Activated T-cell treated with anti-CD3 and anti-CD28 coated beads, Interleukin-2, amount 50 U/mL, for 72 hours (primary cell): ENCODE measurements at regions not wholly inside any gene's neighbourhood (a gene's known extent, or its start where the extent isn't known, plus 50 kb on each side); places are given as distances from the start of the nearest gene placed in this dataset.

ENCODE experiments used
- ATAC-seq, 2 donors: fragments of 150-1000 bp; cut with Tn5 transposase; replicated peaks in 1 of 2; 2 replicates each; pipeline ENCODE4 v1.10.0; 2021; ENCODE audit warnings: moderate library complexity in 2 of 2, mild to moderate bottlenecking in 1 of 2
- DNase-seq, 2 donors: peaks; one replicate each; pipeline ENCODE4 v3.0.0; 2021 to 2022; ENCODE audit warnings: mixed read lengths in 1 of 2
- H3K27ac Mint-ChIP-seq: one replicate; pipeline ENCODE4 v1.8.0; 2022; ENCODE audit warnings: mild to moderate bottlenecking, moderate library complexity, mixed read lengths
- H3K27me3 Mint-ChIP-seq: one replicate; pipeline ENCODE4 v1.8.0; 2022; ENCODE audit warnings: low read depth, mixed read lengths
- H3K36me3 Mint-ChIP-seq, 2 donors: one replicate each; pipeline ENCODE4 v1.8.0; 2022; ENCODE audit warnings: mixed read lengths in 2 of 2, mild to moderate bottlenecking in 1 of 2; ENCODE audit not compliant: insufficient read depth in 2 of 2
- H3K4me1 Mint-ChIP-seq: one replicate; pipeline ENCODE4 v1.8.0; 2022; ENCODE audit warnings: low read depth, mixed read lengths
- H3K4me3 Mint-ChIP-seq, 2 donors: one replicate each; pipeline ENCODE4 v1.8.0; 2022; ENCODE audit warnings: mild to moderate bottlenecking in 2 of 2, mixed read lengths in 2 of 2, moderate library complexity in 2 of 2
- H3K9me3 Mint-ChIP-seq, 2 donors: one replicate each; pipeline ENCODE4 v1.8.0; 2022; ENCODE audit warnings: mixed read lengths in 2 of 2

GRCh38 chr5:27548484-27548883 lies 510.1 kb upstream of the CDH9 start:
- peaks cover 0 to 1% of the 10 kb centered on the region in 2 donors for H3K36me3 Mint-ChIP-seq
- peaks cover 3 to 23% of the 10 kb centered on the region in 2 donors for H3K9me3 Mint-ChIP-seq
- ATAC-seq (no peak), DNase-seq (no peak)
- H3K4me3 Mint-ChIP-seq, result no peak overlapping the region
- no peak overlapping the region for H3K27ac Mint-ChIP-seq
- H3K27me3 Mint-ChIP-seq, result no peaks in the 10 kb centered on the region
- no peaks in the 10 kb centered on the region for H3K4me1 Mint-ChIP-seq

GRCh38 chr5:27535031-27535557 lies 496.7 kb upstream of the CDH9 start:
- Mint-ChIP-seq H3K9me3 (peaks cover 6 to 8% of the 10 kb centered on the region in 2 donors), H3K27ac (no peak overlapping the region), H3K4me1 (no peaks in the 10 kb centered on the region), H3K36me3 (peaks cover 0 to 2% of the 10 kb centered on the region in 2 donors), H3K27me3 (no peaks in the 10 kb centered on the region), H3K4me3 (no peak overlapping the region)
- ATAC-seq (no peak), DNase-seq (no peak)

GRCh38 chr5:27532305-27532704 lies 493.9 kb upstream of the CDH9 start:
- H3K4me1 Mint-ChIP-seq, result no peaks in the 10 kb centered on the region
- H3K27ac Mint-ChIP-seq, result no peak overlapping the region
- H3K36me3 Mint-ChIP-seq, result peaks cover 0 to 2% of the 10 kb centered on the region in 2 donors
- ATAC-seq, result no peak
- DNase-seq, result no peak
- peaks cover 6 to 9% of the 10 kb centered on the region in 2 donors for H3K9me3 Mint-ChIP-seq
- no peak overlapping the region for H3K4me3 Mint-ChIP-seq
- no peaks in the 10 kb centered on the region for H3K27me3 Mint-ChIP-seq

- ATAC-seq (no peak), DNase-seq (no peak)
- Mint-ChIP-seq H3K36me3 (peaks cover 0 to 2% of the 10 kb centered on the region in 2 donors), H3K9me3 (peaks cover 7 to 9% of the 10 kb centered on the region in 2 donors), H3K27ac (no peak overlapping the region), H3K4me3 (no peak overlapping the region), H3K4me1 (no peaks in the 10 kb centered on the region), H3K27me3 (no peaks in the 10 kb centered on the region)
Measured at GRCh38 chr5:27524515-27524914, 486.1 kb upstream of the CDH9 start.

- no peaks in the 10 kb centered on the region for H3K27me3 Mint-ChIP-seq
- DNase-seq (no peak), ATAC-seq (no peak)
- H3K36me3 Mint-ChIP-seq, result peaks cover 0 to 2% of the 10 kb centered on the region in 2 donors
- H3K4me1 Mint-ChIP-seq, result no peaks in the 10 kb centered on the region
- no peak overlapping the region for H3K4me3 Mint-ChIP-seq
- H3K9me3 Mint-ChIP-seq, result peaks cover 9 to 13% of the 10 kb centered on the region in 2 donors
- H3K27ac Mint-ChIP-seq, result no peak overlapping the region
Measured at GRCh38 chr5:27523629-27524028, 485.2 kb upstream of the CDH9 start.

- peaks cover 4 to 8% of the 10 kb centered on the region in 2 donors for H3K9me3 Mint-ChIP-seq
- H3K27ac Mint-ChIP-seq, result no peak overlapping the region
- no peak for ATAC-seq
- no peaks in the 10 kb centered on the region for H3K27me3 Mint-ChIP-seq
- H3K36me3 Mint-ChIP-seq, result no peaks in the 10 kb centered on the region
- no peak overlapping the region for H3K4me3 Mint-ChIP-seq
- no peak for DNase-seq
- no peaks in the 10 kb centered on the region for H3K4me1 Mint-ChIP-seq
Measured at GRCh38 chr5:27516437-27516836, 478.1 kb upstream of the CDH9 start.

GRCh38 chr5:27511061-27511460 lies 472.7 kb upstream of the CDH9 start:
- no peak overlapping the region for H3K27ac Mint-ChIP-seq
- no peaks in the 10 kb centered on the region for H3K4me1 Mint-ChIP-seq
- H3K4me3 Mint-ChIP-seq, result no peak overlapping the region
- no peak for DNase-seq
- ATAC-seq, result no peak
- peaks cover 4 to 8% of the 10 kb centered on the region in 2 donors for H3K9me3 Mint-ChIP-seq
- H3K36me3 Mint-ChIP-seq, result no peaks in the 10 kb centered on the region
- no peaks in the 10 kb centered on the region for H3K27me3 Mint-ChIP-seq

- Mint-ChIP-seq H3K9me3 (peaks cover 5 to 12% of the 10 kb centered on the region in 2 donors), H3K4me1 (no peaks in the 10 kb centered on the region), H3K4me3 (no peak overlapping the region), H3K27ac (no peak overlapping the region), H3K36me3 (peaks cover 0 to 3% of the 10 kb centered on the region in 2 donors), H3K27me3 (no peaks in the 10 kb centered on the region)
- DNase-seq, result no peak
- no peak for ATAC-seq
Measured at GRCh38 chr5:27503813-27504212, 465.4 kb upstream of the CDH9 start.

- Mint-ChIP-seq H3K27ac (no peak overlapping the region), H3K4me3 (no peak overlapping the region), H3K36me3 (peaks cover 0 to 3% of the 10 kb centered on the region in 2 donors), H3K4me1 (no peaks in the 10 kb centered on the region), H3K27me3 (no peaks in the 10 kb centered on the region), H3K9me3 (peaks cover 5 to 12% of the 10 kb centered on the region in 2 donors)
- no peak for ATAC-seq
- no peak for DNase-seq
Measured at GRCh38 chr5:27502236-27502635, 463.9 kb upstream of the CDH9 start.

- H3K27me3 Mint-ChIP-seq, result no peaks in the 10 kb centered on the region
- no peak overlapping the region for H3K27ac Mint-ChIP-seq
- H3K4me3 Mint-ChIP-seq, result no peak overlapping the region
- H3K36me3 Mint-ChIP-seq, result peaks cover 1 to 2% of the 10 kb centered on the region in 2 donors
- H3K9me3 Mint-ChIP-seq, result peaks cover 7% of the 10 kb centered on the region in 2 donors
- ATAC-seq, result no peak
- H3K4me1 Mint-ChIP-seq, result no peaks in the 10 kb centered on the region
- DNase-seq, result no peak
Measured at GRCh38 chr5:27497491-27497890, 459.1 kb upstream of the CDH9 start.

GRCh38 chr5:27494887-27495286 lies 456.5 kb upstream of the CDH9 start:
- Mint-ChIP-seq H3K9me3 (peaks cover 7 to 10% of the 10 kb centered on the region in 2 donors), H3K4me3 (no peak overlapping the region), H3K36me3 (peaks cover 1 to 2% of the 10 kb centered on the region in 2 donors), H3K27me3 (no peaks in the 10 kb centered on the region), H3K27ac (no peak overlapping the region), H3K4me1 (no peaks in the 10 kb centered on the region)
- ATAC-seq (no peak), DNase-seq (no peak)

GRCh38 chr5:27491746-27492439 lies 453.5 kb upstream of the CDH9 start:
- no peak overlapping the region for H3K4me3 Mint-ChIP-seq
- peaks cover 9 to 11% of the 10 kb centered on the region in 2 donors for H3K9me3 Mint-ChIP-seq
- no peak overlapping the region for H3K27ac Mint-ChIP-seq
- no peaks in the 10 kb centered on the region for H3K27me3 Mint-ChIP-seq
- ATAC-seq (no peak), DNase-seq (no peak)
- H3K4me1 Mint-ChIP-seq, result no peaks in the 10 kb centered on the region
- H3K36me3 Mint-ChIP-seq, result peaks cover 1 to 2% of the 10 kb centered on the region in 2 donors

GRCh38 chr5:27491047-27491446 lies 452.7 kb upstream of the CDH9 start:
- no peak overlapping the region for H3K4me3 Mint-ChIP-seq
- peaks cover 1 to 2% of the 10 kb centered on the region in 2 donors for H3K36me3 Mint-ChIP-seq
- DNase-seq (no peak), ATAC-seq (no peak)
- H3K9me3 Mint-ChIP-seq, result peaks cover 9 to 14% of the 10 kb centered on the region in 2 donors
- H3K27me3 Mint-ChIP-seq, result no peaks in the 10 kb centered on the region
- no peaks in the 10 kb centered on the region for H3K4me1 Mint-ChIP-seq
- no peak overlapping the region for H3K27ac Mint-ChIP-seq

- Mint-ChIP-seq H3K27me3 (no peaks in the 10 kb centered on the region), H3K36me3 (peaks cover under 1 to 2% of the 10 kb centered on the region in 2 donors), H3K9me3 (peaks cover 11 to 20% of the 10 kb centered on the region in 2 donors), H3K27ac (no peak overlapping the region), H3K4me3 (no peak overlapping the region), H3K4me1 (no peaks in the 10 kb centered on the region)
- no peak for DNase-seq
- no peak for ATAC-seq
Measured at GRCh38 chr5:27489701-27490100, 451.3 kb upstream of the CDH9 start.
